ENCODE measurements at regions not wholly inside any gene's neighbourhood (a gene's known extent, or its start where the extent isn't known, plus 50 kb on each side); places are given as distances from the start of the nearest gene placed in this dataset.

DNA sequence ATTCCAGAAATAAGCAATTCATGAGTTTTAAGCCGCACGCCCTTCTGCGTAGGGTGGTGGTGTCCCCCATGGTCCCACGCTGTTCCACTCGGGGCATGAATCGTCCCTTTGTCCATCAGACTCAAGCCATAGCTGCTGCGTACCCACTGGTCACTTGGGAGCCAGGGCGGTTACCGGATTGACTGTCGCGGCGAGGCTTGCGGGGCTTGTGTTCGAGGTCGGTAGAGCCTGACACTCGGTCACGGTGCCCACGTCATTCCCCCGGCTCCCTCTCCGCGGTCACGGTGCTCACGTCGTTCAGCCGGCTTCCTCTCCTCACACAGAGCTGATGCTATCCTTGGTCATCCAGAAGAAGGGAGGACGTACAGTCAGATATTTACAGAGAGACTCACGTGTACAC, 1227.0 kb downstream of the BRD1 start:
- TF ChIP-seq, protein P1, sequence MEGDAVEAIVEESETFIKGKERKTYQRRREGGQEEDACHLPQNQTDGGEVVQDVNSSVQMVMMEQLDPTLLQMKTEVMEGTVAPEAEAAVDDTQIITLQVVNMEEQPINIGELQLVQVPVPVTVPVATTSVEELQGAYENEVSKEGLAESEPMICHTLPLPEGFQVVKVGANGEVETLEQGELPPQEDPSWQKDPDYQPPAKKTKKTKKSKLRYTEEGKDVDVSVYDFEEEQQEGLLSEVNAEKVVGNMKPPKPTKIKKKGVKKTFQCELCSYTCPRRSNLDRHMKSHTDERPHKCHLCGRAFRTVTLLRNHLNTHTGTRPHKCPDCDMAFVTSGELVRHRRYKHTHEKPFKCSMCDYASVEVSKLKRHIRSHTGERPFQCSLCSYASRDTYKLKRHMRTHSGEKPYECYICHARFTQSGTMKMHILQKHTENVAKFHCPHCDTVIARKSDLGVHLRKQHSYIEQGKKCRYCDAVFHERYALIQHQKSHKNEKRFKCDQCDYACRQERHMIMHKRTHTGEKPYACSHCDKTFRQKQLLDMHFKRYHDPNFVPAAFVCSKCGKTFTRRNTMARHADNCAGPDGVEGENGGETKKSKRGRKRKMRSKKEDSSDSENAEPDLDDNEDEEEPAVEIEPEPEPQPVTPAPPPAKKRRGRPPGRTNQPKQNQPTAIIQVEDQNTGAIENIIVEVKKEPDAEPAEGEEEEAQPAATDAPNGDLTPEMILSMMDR (IDR thresholded peaks at IDR 0.05): no peak
- no peak for TF ChIP-seq EZH2 (IDR thresholded peaks at IDR 0.05; ENCODE audit: borderline replicate concordance, insufficient read depth, low read depth, low read length, poor library complexity, severe bottlenecking)
